Liver (tissue), 3 donors: ENCODE measurements at regions not wholly inside any gene's neighbourhood (a gene's known extent, or its start where the extent isn't known, plus 50 kb on each side); places are given as distances from the start of the nearest gene placed in this dataset.

Experiments
- ATF3 ChIP-seq: IDR thresholded peaks from 2 replicates; pipeline ENCODE4 v1.6.1; 2016; ENCODE audit warnings: antibody characterized with exemption
- CTCF ChIP-seq: fragments of 150-350 bp; IDR thresholded peaks from 2 replicates; pipeline ENCODE4 v1.5.1; 2017; ENCODE audit warnings: improper control_type of control experiment, low read depth, low read length; ENCODE audit not compliant: missing input control
- FOXA1 ChIP-seq: IDR thresholded peaks from 2 replicates; pipeline ENCODE4 v1.6.1; 2016; ENCODE audit warnings: antibody characterized with exemption
- JUND ChIP-seq, 2 donors: IDR thresholded peaks; 2 replicates each; pipeline ENCODE4 v1.6.1; 2016; ENCODE audit warnings: antibody characterized with exemption in 2 of 2
- TAF1 ChIP-seq: conservative IDR thresholded peaks from 2 replicates; pipeline ENCODE4 v1.6.1; 2016; ENCODE audit warnings: antibody characterized with exemption, mild to moderate bottlenecking
- donor health status: healthy.
- donor health status: healthy.

- no peak for TF ChIP-seq CTCF
- TF ChIP-seq JUND (IDR thresholded peaks at IDR 0.05), result no peak
- TF ChIP-seq FOXA1, result no peak
- TF ChIP-seq TAF1, result no peak
- TF ChIP-seq ATF3, result no peak
Measured at GRCh38 chr5:108437425-108437824, 55.5 kb upstream of the FBXL17 start.
